NCI-H1105 (cell line): ENCODE measurements at regions not wholly inside any gene's neighbourhood (a gene's known extent, or its start where the extent isn't known, plus 50 kb on each side); places are given as distances from the start of the nearest gene placed in this dataset.

Experiments used
- DNase-seq: peaks from one replicate; lab custom pipeline; 2025; lab: John Stamatoyannopoulos, UW

GRCh38 chr9:135240222-135240621 is 152.8 kb downstream of the OLFM1 start:
- no peak for DNase-seq

- no peak for DNase-seq
Measured at GRCh38 chr9:135240871-135241311, 153.4 kb downstream of the OLFM1 start.

DNA sequence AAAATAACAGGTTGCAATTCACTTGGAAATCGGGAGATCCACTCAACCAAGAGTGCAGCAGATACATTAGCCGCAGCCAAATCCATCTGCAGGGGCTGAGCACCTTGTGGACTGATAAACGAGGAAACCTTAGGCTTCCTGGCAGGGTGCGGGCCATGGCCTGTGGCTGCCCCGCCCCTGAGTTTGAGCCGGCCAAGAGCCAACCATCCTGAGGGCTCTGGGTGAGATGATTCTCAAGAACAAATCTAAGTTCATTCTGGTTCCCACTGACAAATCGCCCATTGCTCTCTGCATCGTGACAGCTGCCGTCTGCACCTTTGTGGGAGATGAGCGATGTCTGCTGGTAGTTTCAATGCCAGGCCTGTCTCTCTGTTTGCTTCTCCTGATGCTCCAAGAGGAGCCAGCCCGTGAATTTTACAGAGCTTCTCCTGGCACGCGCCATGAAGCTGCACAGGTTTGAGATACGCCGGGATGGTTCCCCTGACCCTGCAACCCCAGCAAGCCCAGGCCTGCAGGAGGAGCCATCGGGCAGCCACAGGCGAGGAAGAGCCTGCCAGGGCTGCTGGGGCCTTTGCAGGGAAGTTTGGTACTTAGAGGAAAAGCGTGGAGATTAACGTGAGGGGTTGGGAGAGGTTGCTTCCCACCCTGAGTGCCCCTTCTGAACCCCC is 154.0 kb downstream of the OLFM1 start:
- DNase-seq: no peak

DNA sequence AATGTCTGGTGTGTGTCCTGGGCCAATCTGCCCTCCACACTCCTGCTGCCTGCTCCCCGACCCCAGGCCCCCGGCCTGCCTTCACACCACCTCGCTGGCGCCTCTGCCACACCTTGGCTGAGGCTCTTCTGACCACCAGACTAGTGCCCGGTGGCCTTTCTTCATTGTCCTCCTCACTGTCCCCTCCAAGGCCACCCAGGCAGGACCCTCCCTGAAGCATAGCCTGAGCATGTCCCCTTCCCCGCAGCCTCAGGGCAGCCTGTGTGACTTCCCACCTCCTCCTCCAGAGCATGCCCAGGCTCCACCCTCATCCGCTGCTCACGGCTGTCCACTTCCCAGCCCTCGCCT is 154.6 kb downstream of the OLFM1 start:
- no peak for DNase-seq

DNA sequence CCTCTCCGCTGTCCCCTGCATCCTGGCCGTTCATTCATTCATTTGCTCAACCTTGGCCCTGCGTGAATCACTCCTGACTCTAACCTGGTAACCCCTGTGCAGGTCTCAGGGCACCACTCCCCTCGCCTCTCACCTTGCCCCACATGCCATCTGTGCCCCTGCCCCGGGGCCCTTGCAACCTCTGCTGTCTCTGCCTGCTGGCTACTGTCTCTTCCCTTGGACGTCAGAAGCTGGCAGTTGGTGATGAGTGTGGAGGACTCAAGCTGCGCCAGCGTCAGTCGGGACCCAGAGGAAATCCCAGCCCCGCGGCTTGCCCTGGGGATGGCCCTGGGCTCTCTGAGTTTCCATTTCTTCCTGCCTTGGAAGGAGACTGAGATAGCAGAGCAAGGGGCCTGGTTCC is 154.9 kb downstream of the OLFM1 start:
- DNase-seq: no peak

- DNase-seq: no peak
Measured at GRCh38 chr9:135243201-135244190, 156.0 kb downstream of the OLFM1 start.

GRCh38 chr9:135244271-135245221 is 157.1 kb downstream of the OLFM1 start:
- peak; percentile 64 for DNase-seq

- no peak for DNase-seq
Measured at GRCh38 chr9:135245482-135246247, 158.2 kb downstream of the OLFM1 start.

- no peak for DNase-seq
Measured at GRCh38 chr9:135246248-135247205, 159.1 kb downstream of the OLFM1 start.

GRCh38 chr9:135247227-135247930 is 159.9 kb downstream of the OLFM1 start:
- DNase-seq: no peak

GRCh38 chr9:135248111-135248510 is 160.6 kb downstream of the OLFM1 start:
- DNase-seq: no peak

- no peak for DNase-seq
Measured at GRCh38 chr9:135248721-135249120, 161.3 kb downstream of the OLFM1 start.

- DNase-seq: no peak
Measured at GRCh38 chr9:135249191-135249590, 161.7 kb downstream of the OLFM1 start.

GRCh38 chr9:135249711-135250110 is 162.2 kb downstream of the OLFM1 start:
- no peak for DNase-seq

- no peak for DNase-seq
Measured at GRCh38 chr9:135251331-135251761, 163.9 kb downstream of the OLFM1 start.

- no peak for DNase-seq
Measured at GRCh38 chr9:135251996-135252760, 164.7 kb downstream of the OLFM1 start.

DNA sequence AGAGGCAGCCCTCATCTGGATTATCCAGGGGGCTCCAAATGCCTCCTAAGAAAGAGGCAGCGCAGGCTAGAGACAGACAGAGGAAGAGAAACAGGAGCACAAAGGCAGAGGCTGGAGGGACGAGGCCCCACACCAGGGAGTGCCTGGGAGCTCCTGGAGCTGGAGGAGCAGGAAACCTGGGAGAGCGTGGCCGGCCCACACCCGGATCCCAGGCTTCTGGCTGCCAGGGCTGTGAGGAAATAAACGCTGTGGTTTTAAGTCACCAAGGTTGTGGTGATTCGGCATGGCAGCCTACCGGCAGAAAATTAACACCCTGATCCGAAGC is 165.5 kb downstream of the OLFM1 start:
- DNase-seq: no peak

GRCh38 chr9:135253305-135254004 is 166.0 kb downstream of the OLFM1 start:
- no peak for DNase-seq
